Effector CD8-positive, alpha-beta T cell (primary cell): ENCODE measurements at regions not wholly inside any gene's neighbourhood (a gene's known extent, or its start where the extent isn't known, plus 50 kb on each side); places are given as distances from the start of the nearest gene placed in this dataset.

ENCODE experiments used
- DNase-seq: peaks from one replicate; lab custom pipeline; 2025; lab: John Stamatoyannopoulos, UW

- no peak for DNase-seq
Measured at GRCh38 chr13:103349211-103349980, 283.2 kb upstream of the SLC10A2 start.

- no peak for DNase-seq
Measured at GRCh38 chr13:103335241-103335640, 269.0 kb upstream of the SLC10A2 start.

GRCh38 chr13:103331924-103332323 is 265.7 kb upstream of the SLC10A2 start:
- no peak for DNase-seq

- no peak for DNase-seq
Measured at GRCh38 chr13:103328899-103329298, 262.7 kb upstream of the SLC10A2 start.

GRCh38 chr13:103326326-103326725 is 260.1 kb upstream of the SLC10A2 start:
- DNase-seq, result no peak

GRCh38 chr13:103325672-103326071 is 259.5 kb upstream of the SLC10A2 start:
- no peak for DNase-seq

- DNase-seq, result no peak
Measured at GRCh38 chr13:103324641-103325040, 258.4 kb upstream of the SLC10A2 start.

- DNase-seq, result no peak
Measured at GRCh38 chr13:103315711-103316110, 249.5 kb upstream of the SLC10A2 start.

GRCh38 chr13:103312467-103312866 is 246.2 kb upstream of the SLC10A2 start:
- no peak for DNase-seq

GRCh38 chr13:103308667-103309066 is 242.4 kb upstream of the SLC10A2 start:
- no peak for DNase-seq

- DNase-seq, result no peak
Measured at GRCh38 chr13:103306163-103306562, 239.9 kb upstream of the SLC10A2 start.

GRCh38 chr13:103303078-103303651 is 236.9 kb upstream of the SLC10A2 start:
- DNase-seq, result no peak

- DNase-seq, result no peak
Measured at GRCh38 chr13:103302676-103303075, 236.5 kb upstream of the SLC10A2 start.

GRCh38 chr13:103299079-103299478 is 232.9 kb upstream of the SLC10A2 start:
- no peak for DNase-seq

GRCh38 chr13:103297083-103297482 is 230.9 kb upstream of the SLC10A2 start:
- DNase-seq, result no peak

- DNase-seq, result no peak
Measured at GRCh38 chr13:103291798-103292572, 225.8 kb upstream of the SLC10A2 start.

- DNase-seq, result no peak
Measured at GRCh38 chr13:103291226-103291625, 225.0 kb upstream of the SLC10A2 start.

- DNase-seq, result no peak
Measured at GRCh38 chr13:103289681-103290080, 223.5 kb upstream of the SLC10A2 start.

GRCh38 chr13:103288114-103288513 is 221.9 kb upstream of the SLC10A2 start:
- no peak for DNase-seq

GRCh38 chr13:103287659-103288058 is 221.4 kb upstream of the SLC10A2 start:
- no peak for DNase-seq

- DNase-seq, result no peak
Measured at GRCh38 chr13:103284466-103284865, 218.2 kb upstream of the SLC10A2 start.

- no peak for DNase-seq
Measured at GRCh38 chr13:103283451-103283820, 217.2 kb upstream of the SLC10A2 start.
